GM18873 (cell line): ENCODE measurements at regions not wholly inside any gene's neighbourhood (a gene's known extent, or its start where the extent isn't known, plus 50 kb on each side); places are given as distances from the start of the nearest gene placed in this dataset.

Experiments used
- ATAC-seq: cut with Tn5 transposase; IDR thresholded peaks from one replicate; pipeline ENCODE4 v1.9.1; 2021; ENCODE audit warnings: mild to moderate bottlenecking, moderate library complexity, moderate number of reproducible peaks; ENCODE audit not compliant: unreplicated experiment, low FRiP score

- ATAC-seq: no peak
Measured at GRCh38 chr9:13684656-13685055, 405.2 kb upstream of the MPDZ start.

- ATAC-seq: no peak
Measured at GRCh38 chr9:13677801-13678200, 398.3 kb upstream of the MPDZ start.

GRCh38 chr9:13675638-13676000, 396.1 kb upstream of the MPDZ start:
- ATAC-seq: no peak

- no peak for ATAC-seq
Measured at GRCh38 chr9:13674926-13675637, 395.6 kb upstream of the MPDZ start.

- ATAC-seq: no peak
Measured at GRCh38 chr9:13673348-13673747, 393.9 kb upstream of the MPDZ start.

GRCh38 chr9:13665418-13666066, 386.1 kb upstream of the MPDZ start:
- no peak for ATAC-seq

GRCh38 chr9:13661014-13661413, 381.5 kb upstream of the MPDZ start:
- no peak for ATAC-seq

- ATAC-seq: no peak
Measured at GRCh38 chr9:13651969-13652663, 372.6 kb upstream of the MPDZ start.

- no peak for ATAC-seq
Measured at GRCh38 chr9:13651526-13651925, 372.0 kb upstream of the MPDZ start.

GRCh38 chr9:13648676-13649075, 369.2 kb upstream of the MPDZ start:
- ATAC-seq: no peak

GRCh38 chr9:13648068-13648467, 368.6 kb upstream of the MPDZ start:
- no peak for ATAC-seq

GRCh38 chr9:13646500-13647021, 367.1 kb upstream of the MPDZ start:
- no peak for ATAC-seq

GRCh38 chr9:13645557-13645956, 366.1 kb upstream of the MPDZ start:
- no peak for ATAC-seq

- ATAC-seq: no peak
Measured at GRCh38 chr9:13644675-13645074, 365.2 kb upstream of the MPDZ start.

- ATAC-seq: no peak
Measured at GRCh38 chr9:13642646-13643045, 363.2 kb upstream of the MPDZ start.

- no peak for ATAC-seq
Measured at GRCh38 chr9:13629067-13629466, 349.6 kb upstream of the MPDZ start.

- no peak for ATAC-seq
Measured at GRCh38 chr9:13628526-13628925, 349.0 kb upstream of the MPDZ start.

GRCh38 chr9:13627502-13627901, 348.0 kb upstream of the MPDZ start:
- no peak for ATAC-seq

- no peak for ATAC-seq
Measured at GRCh38 chr9:13627071-13627470, 347.6 kb upstream of the MPDZ start.

GRCh38 chr9:13626601-13627000, 347.1 kb upstream of the MPDZ start:
- no peak for ATAC-seq

GRCh38 chr9:13621872-13622564, 342.5 kb upstream of the MPDZ start:
- no peak for ATAC-seq
